Caco-2 (cell line): ENCODE measurements at regions not wholly inside any gene's neighbourhood (a gene's known extent, or its start where the extent isn't known, plus 50 kb on each side); places are given as distances from the start of the nearest gene placed in this dataset.

Source experiments
- BruUV-seq: library from RNA; stranded (reverse); fragments of 400-500 nt; replicated peaks from 2 replicates; lab custom pipeline; 2021; lab: Mats Ljungman, UMichigan
- CTCF ChIA-PET: fragments of 300-600 bp; sonication (Branson Sonifier 250); formaldehyde crosslinking; loops from one replicate; lab custom pipeline; 2022; ENCODE audit warnings: antibody characterized with exemption; lab: Charles Lee
- POLR2A ChIA-PET: fragments of 300-600 bp; sonication (Branson Sonifier 250); formaldehyde crosslinking; loops from one replicate; lab custom pipeline; 2022; ENCODE audit warnings: antibody characterized with exemption; lab: Charles Lee
- DNase-seq, 2 experiments: peaks; one replicate each; pipeline versions ENCODE4 v3.0.0 to v3.0.0-alpha.2; 2020 to 2022
- H3K27me3 ChIP-seq: replicated peaks from 2 replicates; pipeline ENCODE4 v1.6.0; 2011; ENCODE audit warnings: low read length; ENCODE audit not compliant: control insufficient read depth, insufficient read depth
- H3K36me3 ChIP-seq: 2 replicates; pipeline ENCODE4 v1.5.1; 2011; ENCODE audit warnings: low read length; ENCODE audit not compliant: control insufficient read depth, insufficient read depth
- H3K4me1 ChIP-seq: fragments of 250-450 bp; sonication (Bioruptor Pico); 2 replicates; pipeline ENCODE4 v1.5.1; 2020; ENCODE audit warnings: mild to moderate bottlenecking
- H3K4me3 ChIP-seq: 2 replicates; pipeline ENCODE4 v1.5.1; 2011; ENCODE audit warnings: low read depth, mild to moderate bottlenecking, control low read depth, low read length
- H3K9me3 ChIP-seq: fragments of 250-450 bp; sonication (Bioruptor Pico); 2 replicates; pipeline ENCODE4 v1.5.1; 2020; ENCODE audit warnings: mild to moderate bottlenecking, moderate library complexity
- H3K27ac Mint-ChIP-seq: one replicate; pipeline ENCODE4 v1.8.0; 2022; ENCODE audit warnings: mixed read lengths; ENCODE audit not compliant: unreplicated experiment
- H3K27me3 Mint-ChIP-seq: one replicate; pipeline ENCODE4 v1.8.0; 2022; ENCODE audit warnings: mixed read lengths; ENCODE audit not compliant: insufficient read depth, unreplicated experiment
- H3K36me3 Mint-ChIP-seq: one replicate; pipeline ENCODE4 v1.8.0; 2022; ENCODE audit warnings: mild to moderate bottlenecking, mixed read lengths; ENCODE audit not compliant: insufficient read depth, unreplicated experiment
- H3K4me1 Mint-ChIP-seq: one replicate; pipeline ENCODE4 v1.8.0; 2022; ENCODE audit warnings: low read depth, mixed read lengths; ENCODE audit not compliant: unreplicated experiment
- H3K4me3 Mint-ChIP-seq: one replicate; pipeline ENCODE4 v1.8.0; 2022; ENCODE audit warnings: mild to moderate bottlenecking, moderate library complexity, mixed read lengths; ENCODE audit not compliant: unreplicated experiment
- H3K9me3 Mint-ChIP-seq: one replicate; pipeline ENCODE4 v1.8.0; 2022; ENCODE audit warnings: mixed read lengths; ENCODE audit not compliant: unreplicated experiment
- intact Hi-C: fragments of 100-400 bp; cut with micrococcal nuclease; formaldehyde crosslinking; loops from one replicate; pipeline ENCODE4 v1.10.0; 2022; ENCODE audit not compliant: unreplicated experiment
- TF ChIP-seq, protein P1 (sequence below), 2 experiments: fragments of 200-600 bp in 1 of 2; IDR thresholded peaks; 1 replicate in 1 of 2; 2 replicates in 1 of 2; pipeline versions ENCODE4 v1.5.1 to v1.8.0; 2011 to 2022; ENCODE audit warnings: antibody characterized with exemption in 1 of 2, control low read depth in 1 of 2, inconsistent platforms in 1 of 2, low read depth in 1 of 2, low read length in 1 of 2, mild to moderate bottlenecking in 1 of 2, moderate library complexity in 1 of 2; ENCODE audit not compliant: insufficient read depth in 1 of 2, severe bottlenecking in 1 of 2, unreplicated experiment in 1 of 2

DNA sequence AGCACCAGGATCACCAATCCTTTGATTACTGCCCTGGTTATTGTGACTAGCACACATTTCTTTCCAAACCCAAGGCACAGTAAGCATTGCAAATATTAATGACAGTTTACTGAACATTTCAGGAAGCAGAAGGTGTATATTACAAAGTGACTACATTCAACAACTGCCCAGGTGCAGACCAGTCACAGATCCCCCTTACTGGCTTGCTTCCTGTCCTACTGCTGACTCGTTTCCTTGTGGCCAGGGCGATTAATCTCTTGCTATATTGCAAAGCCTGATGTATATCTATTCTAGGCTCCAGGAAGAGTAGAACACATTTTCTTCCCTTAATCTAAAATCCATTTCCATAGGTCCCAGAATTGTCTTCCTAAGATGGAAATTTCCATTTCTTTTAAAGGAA is 77.2 kb upstream of the EPHA7 start:
- Mint-ChIP-seq H3K27me3 (no peaks in the 10 kb centered on the region), H3K4me3 (no peak overlapping the region), H3K4me1 (no peaks in the 10 kb centered on the region), H3K9me3 (no peaks in the 10 kb centered on the region), H3K36me3 (no peaks in the 10 kb centered on the region), H3K27ac (no peak overlapping the region)
- Histone ChIP-seq H3K36me3 (no peaks in the 10 kb centered on the region), H3K4me1 (no peaks in the 10 kb centered on the region), H3K27me3 (no peaks in the 10 kb centered on the region), H3K9me3 (no peaks in the 10 kb centered on the region), H3K4me3 (no peak overlapping the region)
- BruUV-seq = no TSS peak
- no peak for DNase-seq
- ChIA-PET CTCF (no interaction called here), POLR2A (no interaction called here)
- intact Hi-C loops = no loop called here
- TF ChIP-seq, protein P1, sequence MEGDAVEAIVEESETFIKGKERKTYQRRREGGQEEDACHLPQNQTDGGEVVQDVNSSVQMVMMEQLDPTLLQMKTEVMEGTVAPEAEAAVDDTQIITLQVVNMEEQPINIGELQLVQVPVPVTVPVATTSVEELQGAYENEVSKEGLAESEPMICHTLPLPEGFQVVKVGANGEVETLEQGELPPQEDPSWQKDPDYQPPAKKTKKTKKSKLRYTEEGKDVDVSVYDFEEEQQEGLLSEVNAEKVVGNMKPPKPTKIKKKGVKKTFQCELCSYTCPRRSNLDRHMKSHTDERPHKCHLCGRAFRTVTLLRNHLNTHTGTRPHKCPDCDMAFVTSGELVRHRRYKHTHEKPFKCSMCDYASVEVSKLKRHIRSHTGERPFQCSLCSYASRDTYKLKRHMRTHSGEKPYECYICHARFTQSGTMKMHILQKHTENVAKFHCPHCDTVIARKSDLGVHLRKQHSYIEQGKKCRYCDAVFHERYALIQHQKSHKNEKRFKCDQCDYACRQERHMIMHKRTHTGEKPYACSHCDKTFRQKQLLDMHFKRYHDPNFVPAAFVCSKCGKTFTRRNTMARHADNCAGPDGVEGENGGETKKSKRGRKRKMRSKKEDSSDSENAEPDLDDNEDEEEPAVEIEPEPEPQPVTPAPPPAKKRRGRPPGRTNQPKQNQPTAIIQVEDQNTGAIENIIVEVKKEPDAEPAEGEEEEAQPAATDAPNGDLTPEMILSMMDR (IDR thresholded peaks at IDR 0.05; ENCODE audit: insufficient read depth in 1 of 2, low read depth in 1 of 2, low read length in 1 of 2, severe bottlenecking in 1 of 2, unreplicated experiment in 1 of 2) = no peak

DNA sequence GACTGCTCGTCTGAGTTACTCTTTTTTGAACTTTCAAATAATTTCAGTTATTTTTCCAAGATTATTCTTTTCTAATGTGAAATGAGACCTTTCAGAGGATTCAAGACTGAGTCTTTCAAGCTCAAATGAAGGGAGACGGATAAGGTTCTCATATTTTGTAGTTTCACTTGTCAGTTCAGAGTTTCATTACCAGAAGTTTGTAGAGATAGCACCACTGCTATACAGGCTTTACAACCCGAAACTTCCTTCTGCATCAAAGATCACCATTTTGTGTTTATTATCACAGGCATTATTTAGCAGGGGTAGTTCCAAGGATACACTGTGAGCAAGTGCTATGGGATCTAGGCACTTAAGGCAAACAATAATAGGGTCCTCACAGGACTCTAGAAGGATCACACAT is 74.7 kb upstream of the EPHA7 start:
- Histone ChIP-seq H3K27me3 (no peaks in the 10 kb centered on the region), H3K9me3 (no peaks in the 10 kb centered on the region), H3K4me3 (no peak overlapping the region), H3K36me3 (no peaks in the 10 kb centered on the region), H3K4me1 (no peaks in the 10 kb centered on the region)
- TF ChIP-seq, protein P1 (IDR thresholded peaks at IDR 0.05; ENCODE audit: insufficient read depth in 1 of 2, low read depth in 1 of 2, low read length in 1 of 2, severe bottlenecking in 1 of 2, unreplicated experiment in 1 of 2) = no peak
- Mint-ChIP-seq H3K36me3 (no peaks in the 10 kb centered on the region), H3K27ac (no peak overlapping the region), H3K9me3 (no peaks in the 10 kb centered on the region), H3K4me1 (no peaks in the 10 kb centered on the region), H3K4me3 (no peak overlapping the region), H3K27me3 (no peaks in the 10 kb centered on the region)
- POLR2A ChIA-PET = no interaction called here
- intact Hi-C loops = no loop called here
- DNase-seq = no peak
- CTCF ChIA-PET = no interaction called here
- BruUV-seq = no TSS peak

DNA sequence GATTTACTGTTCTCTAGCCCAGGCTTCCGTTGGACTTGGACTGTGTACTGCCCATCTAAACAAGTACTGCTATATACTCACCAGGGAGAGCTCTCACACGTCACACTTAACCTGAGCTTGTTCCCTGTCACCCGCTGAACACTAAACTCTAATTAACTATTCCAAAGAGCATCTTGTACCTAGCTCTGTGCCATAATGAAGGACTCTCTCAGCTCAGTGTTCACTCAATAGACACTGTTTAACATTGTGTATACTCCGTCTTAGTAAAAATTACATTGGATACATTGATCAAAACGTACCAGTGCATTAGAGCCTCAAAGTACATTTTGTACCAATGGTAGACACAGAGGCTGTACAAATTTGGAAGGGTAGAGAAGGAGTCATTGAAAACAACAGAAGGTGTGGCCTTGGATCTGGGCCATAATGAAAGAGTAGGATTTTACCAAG is 55.4 kb upstream of the EPHA7 start:
- no peak for DNase-seq
- H3K9me3 ChIP-seq = no peaks in the 10 kb centered on the region
- H3K27me3 ChIP-seq = no peaks in the 10 kb centered on the region
- TF ChIP-seq, protein P1 (IDR thresholded peaks at IDR 0.05; ENCODE audit: insufficient read depth in 1 of 2, low read depth in 1 of 2, low read length in 1 of 2, severe bottlenecking in 1 of 2, unreplicated experiment in 1 of 2) = no peak
- intact Hi-C loops = no loop called here
- no peaks in the 10 kb centered on the region for H3K4me1 Mint-ChIP-seq
- no peak overlapping the region for H3K4me3 Mint-ChIP-seq
- H3K36me3 Mint-ChIP-seq = no peaks in the 10 kb centered on the region
- POLR2A ChIA-PET = no interaction called here
- BruUV-seq = no TSS peak
- CTCF ChIA-PET = no interaction called here
- H3K9me3 Mint-ChIP-seq = no peaks in the 10 kb centered on the region
- H3K4me3 ChIP-seq = no peak overlapping the region
- no peak overlapping the region for H3K27ac Mint-ChIP-seq
- H3K36me3 ChIP-seq = no peaks in the 10 kb centered on the region
- no peaks in the 10 kb centered on the region for H3K4me1 ChIP-seq
- H3K27me3 Mint-ChIP-seq = no peaks in the 10 kb centered on the region
